ENCODE measurements at regions not wholly inside any gene's neighbourhood (a gene's known extent, or its start where the extent isn't known, plus 50 kb on each side); places are given as distances from the start of the nearest gene placed in this dataset.

DNA sequence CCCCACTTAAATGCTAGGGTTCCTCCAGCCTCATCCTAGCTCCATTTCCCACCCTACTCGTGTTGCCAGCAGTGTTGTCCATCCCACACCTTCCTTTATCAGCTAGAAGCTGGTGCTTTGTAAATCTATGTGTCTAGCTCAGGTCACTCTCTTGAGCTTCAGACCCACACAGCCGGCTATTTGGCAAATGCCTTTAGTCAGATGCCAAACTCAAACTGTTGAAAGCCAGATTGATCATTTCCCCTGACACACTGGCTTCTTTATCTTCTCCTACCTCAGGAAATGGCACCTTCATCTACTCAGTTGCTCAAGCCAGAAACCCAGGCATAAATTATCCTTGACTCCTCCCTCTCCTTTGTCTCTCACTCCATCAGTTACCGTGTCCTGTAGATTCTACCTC is 61.5 kb upstream of the TPM1 start:
- TF ChIP-seq CTCF (IDR thresholded peaks at IDR 0.05) (no peak), NFYB (CRISPR knock-in tag; conservative IDR thresholded peaks at IDR 0.05; ENCODE audit: low read depth) (no peak), CBFB (CRISPR knock-in tag; IDR thresholded peaks at IDR 0.05; ENCODE audit: low read depth) (no peak), NR1H2 (CRISPR knock-in tag; IDR thresholded peaks at IDR 0.05) (no peak), SMAD3 (CRISPR knock-in tag; IDR thresholded peaks at IDR 0.05; ENCODE audit: borderline replicate concordance) (no peak), PRDM15 (CRISPR knock-in tag; IDR thresholded peaks at IDR 0.05) (no peak), ZNF425 (CRISPR knock-in tag; conservative IDR thresholded peaks at IDR 0.05) (no peak), USF2 (CRISPR knock-in tag; IDR thresholded peaks at IDR 0.05) (no peak), ZBTB21 (CRISPR knock-in tag; IDR thresholded peaks at IDR 0.05; ENCODE audit: borderline replicate concordance) (no peak), ZNF423 (CRISPR knock-in tag; IDR thresholded peaks at IDR 0.05) (no peak), RELA (CRISPR knock-in tag; IDR thresholded peaks at IDR 0.05; ENCODE audit: borderline replicate concordance) (no peak), KAT7 (CRISPR knock-in tag; IDR thresholded peaks at IDR 0.05; ENCODE audit: borderline replicate concordance) (no peak)
- TF ChIP-seq, protein P1, sequence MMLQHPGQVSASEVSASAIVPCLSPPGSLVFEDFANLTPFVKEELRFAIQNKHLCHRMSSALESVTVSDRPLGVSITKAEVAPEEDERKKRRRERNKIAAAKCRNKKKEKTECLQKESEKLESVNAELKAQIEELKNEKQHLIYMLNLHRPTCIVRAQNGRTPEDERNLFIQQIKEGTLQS (CRISPR knock-in tag; conservative IDR thresholded peaks at IDR 0.05): no peak
- TF ChIP-seq, protein P2, sequence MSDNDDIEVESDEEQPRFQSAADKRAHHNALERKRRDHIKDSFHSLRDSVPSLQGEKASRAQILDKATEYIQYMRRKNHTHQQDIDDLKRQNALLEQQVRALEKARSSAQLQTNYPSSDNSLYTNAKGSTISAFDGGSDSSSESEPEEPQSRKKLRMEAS (CRISPR knock-in tag; IDR thresholded peaks at IDR 0.05): no peak
